A549 (cell line): ENCODE measurements at regions not wholly inside any gene's neighbourhood (a gene's known extent, or its start where the extent isn't known, plus 50 kb on each side); places are given as distances from the start of the nearest gene placed in this dataset.

ENCODE experiments used
- ATAC-seq, 2 experiments: fragments of 200-7000 bp in 1 of 2; fragments of >200 bp in 1 of 2; cut with Nextera tagmentation in 1 of 2; cut with Tn5 transposase in 1 of 2; 3 replicates each; pipeline versions ENCODE4 v1.8.0 to v1.9.1; 2018 to 2020; ENCODE audit warnings: mild to moderate bottlenecking in 1 of 2, moderate library complexity in 1 of 2
- CTCF ChIA-PET: fragments of 300-600 bp; sonication (Branson Sonifier 250); formaldehyde crosslinking; extraction: SDS; loops from one replicate; lab custom pipeline; 2021; ENCODE audit warnings: antibody characterized with exemption, inconsistent platforms; lab: Yijun Ruan, JAX
- POLR2A ChIA-PET: fragments of 350-600 bp; formaldehyde crosslinking; extraction: SDS; loops from one replicate; lab custom pipeline; 2021; ENCODE audit warnings: antibody characterized with exemption, inconsistent platforms; lab: Yijun Ruan, JAX
- DNase-seq, 2 experiments: peaks; one replicate each; pipeline versions ENCODE4 v3.0.0 to v3.0.0-alpha.2; 2011 to 2016; ENCODE audit warnings: low read depth in 1 of 2, low spot score in 1 of 2
- FAIRE-seq: peaks from 2 replicates; lab custom pipeline; 2011; peaks lifted over from hg19 to GRCh38; lab: Jason Lieb, UNC
- H3K27ac ChIP-seq, 2 experiments: fragments of >200 bp; sonication (Bioruptor Twin); formaldehyde crosslinking; 3 replicates each; pipeline ENCODE4 v1.5.1; 2016 to 2017
- H3K4me1 ChIP-seq: fragments of >200 bp; sonication (Bioruptor Twin); formaldehyde crosslinking; 3 replicates; pipeline ENCODE4 v1.6.1; 2016
- H3K4me2 ChIP-seq: fragments of >200 bp; sonication (Bioruptor Twin); formaldehyde crosslinking; 3 replicates; pipeline ENCODE4 v1.6.1; 2016
- H3K4me3 ChIP-seq: fragments of >200 bp; sonication (Bioruptor Twin); formaldehyde crosslinking; 3 replicates; pipeline ENCODE4 v1.5.1; 2016
- H3K9me3 ChIP-seq: fragments of >200 bp; sonication (Bioruptor Twin); formaldehyde crosslinking; 3 replicates; pipeline ENCODE4 v1.6.1; 2016
- BHLHE40 ChIP-seq: IDR thresholded peaks from 2 replicates; pipeline ENCODE4 v1.6.1; 2012; ENCODE audit warnings: low read depth, low read length, inconsistent platforms
- CBX8 ChIP-seq: fragments of 200-600 bp; sonication (generic); IDR thresholded peaks from 2 replicates; pipeline ENCODE4 v1.6.1; 2016
- CHD4 ChIP-seq: fragments of 200-600 bp; sonication (generic); IDR thresholded peaks from 2 replicates; pipeline ENCODE4 v1.6.1; 2016; ENCODE audit warnings: antibody characterized with exemption, mild to moderate bottlenecking, borderline replicate concordance
- E2F6 ChIP-seq: IDR thresholded peaks from 2 replicates; pipeline ENCODE4 v1.6.1; 2012; ENCODE audit warnings: low read depth, borderline replicate concordance
- EP300 ChIP-seq, 2 experiments: fragments of >200 bp; sonication (Bioruptor Twin); formaldehyde crosslinking; IDR thresholded peaks; 2 replicates in 1 of 2; 3 replicates in 1 of 2; pipeline ENCODE4 v1.6.1; 2016 to 2017
- FOSB ChIP-seq: fragments of 250-450 bp; sonication (Bioruptor Pico); IDR thresholded peaks from 2 replicates; pipeline ENCODE4 v1.5.0; 2020; ENCODE audit warnings: mild to moderate bottlenecking, moderate library complexity
- GATA3 ChIP-seq: IDR thresholded peaks from 2 replicates; pipeline ENCODE4 v1.6.1; 2012; ENCODE audit warnings: borderline replicate concordance
- HDAC2 ChIP-seq: fragments of 200-600 bp; sonication (generic); IDR thresholded peaks from 2 replicates; pipeline ENCODE4 v1.6.1; 2016
- HOXB13 ChIP-seq: fragments of 250-450 bp; sonication (Bioruptor Pico); IDR thresholded peaks from 2 replicates; pipeline ENCODE4 v1.5.0; 2020; ENCODE audit warnings: low read depth, mild to moderate bottlenecking, moderate library complexity
- JUN ChIP-seq, 2 experiments: fragments of >200 bp; sonication (Bioruptor Twin); formaldehyde crosslinking; IDR thresholded peaks; 2 replicates in 1 of 2; 3 replicates in 1 of 2; pipeline ENCODE4 v1.6.1; 2016 to 2017
- MAFK ChIP-seq: fragments of 450-650 bp; IDR thresholded peaks from 2 replicates; pipeline ENCODE4 v1.6.1; 2014; ENCODE audit not compliant: partially characterized antibody
- MYC ChIP-seq: IDR thresholded peaks from 2 replicates; pipeline ENCODE4 v1.6.1; 2012; ENCODE audit warnings: mild to moderate bottlenecking, inconsistent platforms, low read length, improper control_type of control experiment, borderline replicate concordance
- NR3C1 ChIP-seq: fragments of >200 bp; sonication (Bioruptor Twin); formaldehyde crosslinking; IDR thresholded peaks from 3 replicates; pipeline ENCODE4 v1.6.1; 2017
- POLR2A ChIP-seq: IDR thresholded peaks from 2 replicates; pipeline ENCODE4 v1.6.1; 2012; ENCODE audit warnings: mild to moderate bottlenecking, low read length
- RAD21 ChIP-seq, 2 experiments: fragments of >200 bp in 1 of 2; sonication (Bioruptor Twin) in 1 of 2; formaldehyde crosslinking in 1 of 2; IDR thresholded peaks in 1 of 2; conservative IDR thresholded peaks in 1 of 2; 2 replicates in 1 of 2; 3 replicates in 1 of 2; pipeline ENCODE4 v1.6.1; 2012 to 2018; ENCODE audit warnings: inconsistent platforms in 1 of 2
- REST ChIP-seq: fragments of 200-600 bp; sonication (generic); IDR thresholded peaks from 2 replicates; pipeline ENCODE4 v1.6.1; 2016; ENCODE audit warnings: antibody characterized with exemption, mild to moderate bottlenecking, moderate library complexity
- TP53 ChIP-seq: fragments of 250-450 bp; sonication (Bioruptor Pico); IDR thresholded peaks from 2 replicates; pipeline ENCODE4 v1.5.0; 2021; ENCODE audit warnings: mild to moderate bottlenecking, moderate library complexity
- ZNF302 ChIP-seq: fragments of 250-450 bp; sonication (Bioruptor Pico); IDR thresholded peaks from 2 replicates; pipeline ENCODE4 v1.9.0; 2021; ENCODE audit warnings: inconsistent platforms, mild to moderate bottlenecking, moderate library complexity
- ZSCAN20 ChIP-seq: fragments of 250-450 bp; sonication (Bioruptor Pico); IDR thresholded peaks from 2 replicates; pipeline ENCODE4 v1.8.0; 2022; ENCODE audit warnings: mild to moderate bottlenecking, moderate library complexity
- WGBS: methylation state at CpG from one replicate; pipeline ENCODE4 v1.1.6; 2017; ENCODE audit errors: missing lambda C conversion rate; 5-methylcytosine and 5-hydroxymethylcytosine counted together
- TF ChIP-seq, protein P1 (sequence below): fragments of 250-450 bp; sonication (Bioruptor Pico); IDR thresholded peaks from 2 replicates; pipeline ENCODE4 v1.5.0; 2020; ENCODE audit warnings: low read depth, mild to moderate bottlenecking, moderate library complexity
- TF ChIP-seq, protein P2 (sequence below): fragments of 450-650 bp; IDR thresholded peaks from 2 replicates; pipeline ENCODE4 v1.6.1; 2014; ENCODE audit warnings: antibody characterized with exemption
- TF ChIP-seq, protein P3 (sequence below): fragments of >200 bp; sonication (Bioruptor Twin); formaldehyde crosslinking; IDR thresholded peaks from 2 replicates; pipeline ENCODE4 v1.6.1; 2016

GRCh38 chr3:117479095-117479494 is 769.5 kb downstream of the TUSC7 start:
- 57% methylated on average over 2 of the region's 2 CpGs for WGBS
- H3K4me2 ChIP-seq = no peak overlapping the region
- ChIA-PET CTCF (no interaction called here), POLR2A (no interaction called here)
- no peaks in the 10 kb centered on the region for H3K9me3 ChIP-seq
- DNase-seq (no peak), FAIRE-seq (no peak), ATAC-seq (no peak)
- no peak overlapping the region for H3K27ac ChIP-seq
- no peak for TF ChIP-seq REST
- no peak for TF ChIP-seq CHD4
- TF ChIP-seq NR3C1 = no peak
- TF ChIP-seq MAFK = no peak
- TF ChIP-seq RAD21 (conservative IDR thresholded peaks at IDR 0.05 in 1 of 2, IDR thresholded peaks at IDR 0.05 in 1 of 2) = no peak
- TF ChIP-seq CBX8 = no peak
- TF ChIP-seq HDAC2 = no peak
- TF ChIP-seq MYC = no peak
- TF ChIP-seq GATA3 = no peak
- no peak for TF ChIP-seq ZSCAN20 (CRISPR knock-in tag)
- no peak for TF ChIP-seq EP300 (IDR thresholded peaks at IDR 0.05)
- TF ChIP-seq, protein P1, sequence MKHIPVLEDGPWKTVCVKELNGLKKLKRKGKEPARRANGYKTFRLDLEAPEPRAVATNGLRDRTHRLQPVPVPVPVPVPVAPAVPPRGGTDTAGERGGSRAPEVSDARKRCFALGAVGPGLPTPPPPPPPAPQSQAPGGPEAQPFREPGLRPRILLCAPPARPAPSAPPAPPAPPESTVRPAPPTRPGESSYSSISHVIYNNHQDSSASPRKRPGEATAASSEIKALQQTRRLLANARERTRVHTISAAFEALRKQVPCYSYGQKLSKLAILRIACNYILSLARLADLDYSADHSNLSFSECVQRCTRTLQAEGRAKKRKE (CRISPR knock-in tag) = no peak
- no peak for TF ChIP-seq ZNF302 (CRISPR knock-in tag)
- no peak for TF ChIP-seq BHLHE40
- TF ChIP-seq E2F6 = no peak
- TF ChIP-seq HOXB13 (CRISPR knock-in tag) = no peak
- H3K4me3 ChIP-seq = no peak overlapping the region
- H3K4me1 ChIP-seq = no peaks in the 10 kb centered on the region

DNA sequence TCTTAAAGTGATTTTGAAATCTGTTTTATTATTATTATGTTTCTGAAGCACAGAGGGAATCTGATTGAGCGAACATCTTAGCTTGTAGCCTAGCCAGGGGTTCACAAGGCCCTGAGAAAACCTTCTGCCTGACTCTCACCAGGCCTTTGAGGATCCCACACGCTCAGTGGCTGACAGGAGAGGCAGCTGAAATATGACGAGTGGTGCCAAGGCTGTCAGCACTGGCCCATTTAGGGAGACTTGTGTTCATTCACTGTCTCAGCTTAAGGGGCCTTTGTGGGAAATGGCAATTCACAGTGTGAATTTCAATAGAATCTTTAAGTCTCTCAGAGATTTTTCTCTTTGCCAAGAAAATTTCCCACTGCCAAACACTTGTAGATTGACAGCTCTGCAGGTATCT is 770.9 kb downstream of the TUSC7 start:
- H3K4me3 ChIP-seq = no peak overlapping the region
- no peak overlapping the region for H3K27ac ChIP-seq
- ATAC-seq (no peak), FAIRE-seq (no peak), DNase-seq (no peak)
- WGBS = 72% methylated on average over 3 of the region's 3 CpGs
- no peak for TF ChIP-seq TP53 (CRISPR knock-in tag)
- TF ChIP-seq EP300 (IDR thresholded peaks at IDR 0.05) = no peak
- TF ChIP-seq, protein P2, sequence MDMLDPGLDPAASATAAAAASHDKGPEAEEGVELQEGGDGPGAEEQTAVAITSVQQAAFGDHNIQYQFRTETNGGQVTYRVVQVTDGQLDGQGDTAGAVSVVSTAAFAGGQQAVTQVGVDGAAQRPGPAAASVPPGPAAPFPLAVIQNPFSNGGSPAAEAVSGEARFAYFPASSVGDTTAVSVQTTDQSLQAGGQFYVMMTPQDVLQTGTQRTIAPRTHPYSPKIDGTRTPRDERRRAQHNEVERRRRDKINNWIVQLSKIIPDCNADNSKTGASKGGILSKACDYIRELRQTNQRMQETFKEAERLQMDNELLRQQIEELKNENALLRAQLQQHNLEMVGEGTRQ = no peak
- no peak for TF ChIP-seq JUN (IDR thresholded peaks at IDR 0.05)
- no peak for TF ChIP-seq FOSB
- no peak for TF ChIP-seq POLR2A
- TF ChIP-seq NR3C1 = no peak
- TF ChIP-seq, protein P3, sequence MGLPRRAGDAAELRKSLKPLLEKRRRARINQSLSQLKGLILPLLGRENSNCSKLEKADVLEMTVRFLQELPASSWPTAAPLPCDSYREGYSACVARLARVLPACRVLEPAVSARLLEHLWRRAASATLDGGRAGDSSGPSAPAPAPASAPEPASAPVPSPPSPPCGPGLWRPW = no peak
- TF ChIP-seq, protein P1 (CRISPR knock-in tag) = no peak
- TF ChIP-seq ZNF302 (CRISPR knock-in tag) = no peak
- no peak for TF ChIP-seq GATA3
- CTCF ChIA-PET = interaction anchor here (1.7 kb wide), 1 partner anchor 41 kb away, joined by 4 read pairs; no protein-coding TSS in a partner anchor
- POLR2A ChIA-PET = no interaction called here
- no peak overlapping the region for H3K4me2 ChIP-seq
- no peaks in the 10 kb centered on the region for H3K9me3 ChIP-seq
- no peaks in the 10 kb centered on the region for H3K4me1 ChIP-seq
